PC-9 (cell line): ENCODE measurements at regions not wholly inside any gene's neighbourhood (a gene's known extent, or its start where the extent isn't known, plus 50 kb on each side); places are given as distances from the start of the nearest gene placed in this dataset.

Experiments
- EZH2 ChIP-seq: fragments of 200-600 bp; sonication (generic); IDR thresholded peaks from 2 replicates; pipeline ENCODE4 v1.8.0; 2017; ENCODE audit warnings: antibody characterized with exemption, low read depth
- TF ChIP-seq, protein P1 (sequence below): fragments of 200-600 bp; sonication (generic); conservative IDR thresholded peaks from 2 replicates; pipeline ENCODE4 v1.6.1; 2017; ENCODE audit warnings: mixed run types, antibody characterized with exemption, mild to moderate bottlenecking, moderate library complexity

DNA sequence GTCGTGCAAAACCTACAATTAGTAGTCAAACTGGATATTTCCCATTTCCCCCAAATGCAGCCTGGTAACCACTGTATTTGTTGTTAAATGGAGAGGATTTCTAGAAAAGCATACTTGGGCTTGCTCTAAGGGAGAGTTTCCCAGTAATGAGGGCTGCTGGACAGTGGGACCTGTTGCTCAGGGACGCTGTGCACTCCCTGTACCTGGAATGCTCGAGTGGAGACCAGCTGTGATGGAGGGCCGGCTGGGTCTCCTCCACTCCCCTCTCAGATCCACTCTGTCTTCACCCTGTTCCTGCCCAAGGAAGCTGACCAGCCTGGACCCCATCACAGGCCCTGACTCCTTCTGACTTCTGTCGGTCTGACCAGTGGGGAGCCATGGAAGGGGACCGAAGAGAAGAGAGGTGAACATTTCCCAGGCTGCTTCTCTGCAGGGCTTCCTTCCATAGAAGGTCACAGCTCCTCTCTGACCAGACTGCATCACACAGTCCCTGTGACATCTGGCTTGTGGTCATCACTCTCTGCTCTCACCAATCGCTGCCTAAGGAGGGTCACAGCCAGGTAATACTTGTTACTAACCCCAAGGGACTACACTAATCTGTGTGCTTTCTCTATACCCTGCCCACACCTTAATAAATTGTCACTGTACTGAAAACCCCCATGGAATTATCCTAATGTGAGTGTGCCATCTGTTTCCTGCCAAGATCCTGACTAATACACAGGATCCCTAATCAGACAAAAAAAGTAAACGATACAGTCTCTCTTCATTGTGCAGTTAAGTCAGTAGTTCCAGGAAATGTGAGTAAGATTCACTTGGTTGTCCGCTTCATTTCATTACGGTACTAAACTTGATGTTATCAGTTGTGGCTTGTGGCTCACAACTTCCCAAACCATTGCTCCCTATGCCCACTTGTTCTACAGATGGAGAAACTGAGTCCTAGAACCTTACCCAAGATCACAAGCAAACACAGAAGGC is 102.4 kb downstream of the CCT6B start:
- TF ChIP-seq, protein P1, sequence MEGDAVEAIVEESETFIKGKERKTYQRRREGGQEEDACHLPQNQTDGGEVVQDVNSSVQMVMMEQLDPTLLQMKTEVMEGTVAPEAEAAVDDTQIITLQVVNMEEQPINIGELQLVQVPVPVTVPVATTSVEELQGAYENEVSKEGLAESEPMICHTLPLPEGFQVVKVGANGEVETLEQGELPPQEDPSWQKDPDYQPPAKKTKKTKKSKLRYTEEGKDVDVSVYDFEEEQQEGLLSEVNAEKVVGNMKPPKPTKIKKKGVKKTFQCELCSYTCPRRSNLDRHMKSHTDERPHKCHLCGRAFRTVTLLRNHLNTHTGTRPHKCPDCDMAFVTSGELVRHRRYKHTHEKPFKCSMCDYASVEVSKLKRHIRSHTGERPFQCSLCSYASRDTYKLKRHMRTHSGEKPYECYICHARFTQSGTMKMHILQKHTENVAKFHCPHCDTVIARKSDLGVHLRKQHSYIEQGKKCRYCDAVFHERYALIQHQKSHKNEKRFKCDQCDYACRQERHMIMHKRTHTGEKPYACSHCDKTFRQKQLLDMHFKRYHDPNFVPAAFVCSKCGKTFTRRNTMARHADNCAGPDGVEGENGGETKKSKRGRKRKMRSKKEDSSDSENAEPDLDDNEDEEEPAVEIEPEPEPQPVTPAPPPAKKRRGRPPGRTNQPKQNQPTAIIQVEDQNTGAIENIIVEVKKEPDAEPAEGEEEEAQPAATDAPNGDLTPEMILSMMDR, result no peak
- TF ChIP-seq EZH2, result no peak
